HG03097 (cell line): ENCODE measurements at regions not wholly inside any gene's neighbourhood (a gene's known extent, or its start where the extent isn't known, plus 50 kb on each side); places are given as distances from the start of the nearest gene placed in this dataset.
"Not testable (repeated sequence)": the region's sequence is repeated elsewhere in the genome, so short reads cannot be mapped to it uniquely, and the experiment has no call there.

Experiments used
- ATAC-seq: cut with Tn5 transposase; IDR thresholded peaks from one replicate; pipeline ENCODE4 v1.9.1; 2021; ENCODE audit not compliant: unreplicated experiment, low FRiP score

GRCh38 chr7:68031180-68031943, 1034.7 kb downstream of the TYW1 start:
- no peak for ATAC-seq

- no peak for ATAC-seq
Observed at GRCh38 chr7:68038621-68039314, 1042.1 kb downstream of the TYW1 start.

GRCh38 chr7:68041554-68041953, 1044.9 kb downstream of the TYW1 start:
- no peak for ATAC-seq

- no peak for ATAC-seq
Observed at GRCh38 chr7:68043546-68043945, 1046.9 kb downstream of the TYW1 start.

- no peak for ATAC-seq
Observed at GRCh38 chr7:68050627-68051026, 1054.0 kb downstream of the TYW1 start.

- no peak for ATAC-seq
Observed at GRCh38 chr7:68058014-68058413, 1061.4 kb downstream of the TYW1 start.

- no peak for ATAC-seq
Observed at GRCh38 chr7:68063171-68063570, 1066.5 kb downstream of the TYW1 start.

- no peak for ATAC-seq
Observed at GRCh38 chr7:68065581-68065980, 1068.9 kb downstream of the TYW1 start.

GRCh38 chr7:68067845-68068244, 1071.2 kb downstream of the TYW1 start:
- no peak for ATAC-seq

GRCh38 chr7:68070992-68071391, 1074.4 kb downstream of the TYW1 start:
- no peak for ATAC-seq

GRCh38 chr7:68073701-68074100, 1077.1 kb downstream of the TYW1 start:
- no peak for ATAC-seq

- ATAC-seq = no peak
Observed at GRCh38 chr7:68074242-68074641, 1077.6 kb downstream of the TYW1 start.

- ATAC-seq = no peak
Observed at GRCh38 chr7:68078157-68078710, 1081.6 kb downstream of the TYW1 start.

- not testable (repeated sequence) for ATAC-seq
Observed at GRCh38 chr7:68082066-68082960, 1085.7 kb downstream of the TYW1 start.

- ATAC-seq = not testable (repeated sequence)
Observed at GRCh38 chr7:68082961-68083657, 1086.5 kb downstream of the TYW1 start.

- no peak for ATAC-seq
Observed at GRCh38 chr7:68087401-68087800, 1090.8 kb downstream of the TYW1 start.

- ATAC-seq = no peak
Observed at GRCh38 chr7:68088879-68089278, 1092.2 kb downstream of the TYW1 start.

- not testable (repeated sequence) for ATAC-seq
Observed at GRCh38 chr7:68090256-68090655, 1093.6 kb downstream of the TYW1 start.

- ATAC-seq = no peak
Observed at GRCh38 chr7:68103319-68103718, 1106.7 kb downstream of the TYW1 start.

- no peak for ATAC-seq
Observed at GRCh38 chr7:68107261-68107660, 1110.6 kb downstream of the TYW1 start.
